Liver (tissue), 8 donors: ENCODE measurements at regions not wholly inside any gene's neighbourhood (a gene's known extent, or its start where the extent isn't known, plus 50 kb on each side); places are given as distances from the start of the nearest gene placed in this dataset.
"Not testable (repeated sequence)": the region's sequence is repeated elsewhere in the genome, so short reads cannot be mapped to it uniquely, and the experiment has no call there.

Experiments used
- DNase-seq: peaks from one replicate; pipeline ENCODE4 v3.0.0-alpha.2; 2017; ENCODE audit warnings: low spot score
- H3K27ac ChIP-seq, 2 donors: one replicate each; pipeline ENCODE4 v1.7.0; 2013; ENCODE audit warnings: inconsistent platforms in 2 of 2, low read length in 2 of 2, control low read depth in 1 of 2, low read depth in 1 of 2, mild to moderate bottlenecking in 1 of 2
- H3K27me3 ChIP-seq, 4 donors: one replicate each; pipeline versions ENCODE4 v1.6.1 to v1.7.0; 2013; ENCODE audit warnings: low read length in 3 of 4, inconsistent platforms in 1 of 4, mild to moderate bottlenecking in 1 of 4, moderate library complexity in 1 of 4; ENCODE audit not compliant: control insufficient read depth in 4 of 4, insufficient read depth in 4 of 4
- H3K36me3 ChIP-seq, 4 donors: one replicate each; pipeline versions ENCODE4 v1.6.1 to v1.7.0; 2013; ENCODE audit warnings: low read length in 3 of 4, mild to moderate bottlenecking in 3 of 4, low read depth in 1 of 4, moderate library complexity in 1 of 4; ENCODE audit not compliant: control insufficient read depth in 4 of 4, insufficient read depth in 3 of 4
- H3K4me1 ChIP-seq, 4 donors: one replicate each; pipeline versions ENCODE4 v1.6.1 to v1.7.0; 2013; ENCODE audit warnings: low read length in 3 of 4, mild to moderate bottlenecking in 3 of 4, moderate library complexity in 1 of 4; ENCODE audit not compliant: control insufficient read depth in 4 of 4, insufficient read depth in 4 of 4
- H3K4me3 ChIP-seq, 3 donors: one replicate each; pipeline versions ENCODE4 v1.6.1 to v1.7.0; 2013; ENCODE audit warnings: low read length in 3 of 3, control low read depth in 1 of 3, low read depth in 1 of 3, mild to moderate bottlenecking in 1 of 3
- H3K9ac ChIP-seq, 2 donors: one replicate each; pipeline ENCODE4 v1.7.0; 2013; ENCODE audit warnings: low read length in 2 of 2, mild to moderate bottlenecking in 2 of 2, moderate library complexity in 2 of 2, control low read depth in 1 of 2, low read depth in 1 of 2
- H3K9me3 ChIP-seq, 4 donors: one replicate each; pipeline versions ENCODE4 v1.6.1 to v1.7.0; 2013; ENCODE audit warnings: low read length in 3 of 4; ENCODE audit not compliant: control insufficient read depth in 4 of 4
- CTCF ChIP-seq: fragments of 150-350 bp; IDR thresholded peaks from 2 replicates; pipeline ENCODE4 v1.5.1; 2017; ENCODE audit warnings: improper control_type of control experiment, low read depth, low read length; ENCODE audit not compliant: missing input control
- EGR1 ChIP-seq, 2 donors: IDR thresholded peaks; 2 replicates each; pipeline ENCODE4 v1.6.1; 2016 to 2018; ENCODE audit warnings: antibody characterized with exemption in 2 of 2, low read depth in 2 of 2
- FOXA1 ChIP-seq: IDR thresholded peaks from 2 replicates; pipeline ENCODE4 v1.6.1; 2016; ENCODE audit warnings: antibody characterized with exemption
- FOXA2 ChIP-seq: IDR thresholded peaks from 2 replicates; pipeline ENCODE4 v1.6.1; 2016; ENCODE audit warnings: antibody characterized with exemption
- GABPA ChIP-seq, 2 donors: IDR thresholded peaks in 1 of 2; conservative IDR thresholded peaks in 1 of 2; 2 replicates each; pipeline ENCODE4 v1.6.1; 2016; ENCODE audit warnings: antibody characterized with exemption in 2 of 2, mild to moderate bottlenecking in 1 of 2, moderate library complexity in 1 of 2
- HNF4A ChIP-seq, 2 donors: conservative IDR thresholded peaks; 2 replicates each; pipeline ENCODE4 v1.6.1; 2016; ENCODE audit warnings: antibody characterized with exemption in 2 of 2, mild to moderate bottlenecking in 2 of 2
- HNF4G ChIP-seq: IDR thresholded peaks from 2 replicates; pipeline ENCODE4 v1.6.1; 2016; ENCODE audit warnings: antibody characterized with exemption
- JUND ChIP-seq, 2 donors: IDR thresholded peaks; 2 replicates each; pipeline ENCODE4 v1.6.1; 2016; ENCODE audit warnings: antibody characterized with exemption in 2 of 2
- MAX ChIP-seq: IDR thresholded peaks from 2 replicates; pipeline ENCODE4 v1.6.1; 2016; ENCODE audit warnings: antibody characterized with exemption
- NR2F2 ChIP-seq: IDR thresholded peaks from 2 replicates; pipeline ENCODE4 v1.6.1; 2016; ENCODE audit warnings: antibody characterized with exemption
- RAD21 ChIP-seq, 2 donors: IDR thresholded peaks; 2 replicates each; pipeline ENCODE4 v1.6.1; 2016; ENCODE audit warnings: antibody characterized with exemption in 2 of 2, mild to moderate bottlenecking in 2 of 2
- RXRA ChIP-seq, 2 donors: IDR thresholded peaks; 2 replicates each; pipeline ENCODE4 v1.6.1; 2017 to 2018; ENCODE audit warnings: antibody characterized with exemption in 2 of 2, mild to moderate bottlenecking in 1 of 2
- SP1 ChIP-seq: IDR thresholded peaks from 2 replicates; pipeline ENCODE4 v1.6.1; 2018; ENCODE audit warnings: antibody characterized with exemption, mild to moderate bottlenecking
- TAF1 ChIP-seq: conservative IDR thresholded peaks from 2 replicates; pipeline ENCODE4 v1.6.1; 2016; ENCODE audit warnings: antibody characterized with exemption, mild to moderate bottlenecking
- YY1 ChIP-seq: IDR thresholded peaks from 2 replicates; pipeline ENCODE4 v1.6.1; 2016; ENCODE audit warnings: antibody characterized with exemption, mild to moderate bottlenecking
- WGBS: extraction: QIAGEN DNeasy Blood & Tissue Kit; methylation state at CpG from one replicate; pipeline ENCODE4 v1.1.7; 2013; 5-methylcytosine and 5-hydroxymethylcytosine counted together
- TF ChIP-seq, protein P1 (sequence below): IDR thresholded peaks from 2 replicates; pipeline ENCODE4 v1.6.1; 2016; ENCODE audit warnings: antibody characterized with exemption, mild to moderate bottlenecking
- TF ChIP-seq, protein P2 (sequence below): IDR thresholded peaks from 2 replicates; pipeline ENCODE4 v1.6.1; 2016; ENCODE audit warnings: antibody characterized with exemption
- donor health status: healthy.
- donor health status: healthy.
- donor health status: healthy.
- donor health status: healthy.
- donor health status: healthy.

DNA sequence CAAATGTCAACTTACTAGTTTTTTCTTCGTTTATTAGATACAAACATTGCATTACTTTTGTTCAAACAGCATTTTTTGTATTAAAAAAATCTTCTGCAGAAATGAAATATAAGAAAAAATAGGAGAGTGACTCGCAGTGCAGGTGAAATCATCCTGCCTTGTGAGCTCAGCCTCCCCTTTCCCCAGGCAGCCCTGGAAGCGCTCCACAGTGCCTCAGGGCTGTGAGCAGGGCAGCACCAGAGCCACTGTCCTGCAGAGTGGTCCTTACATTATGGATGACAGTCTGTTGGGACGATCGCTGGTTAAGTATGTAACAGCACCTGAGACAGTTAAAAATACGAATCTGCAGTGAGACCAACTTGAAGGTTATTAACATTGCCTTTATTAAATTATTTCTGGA lies 695.4 kb upstream of the POM121L12 start:
- Histone ChIP-seq H3K9ac (no peak overlapping the region), H3K27ac (no peak overlapping the region), H3K4me1 (no peaks in the 10 kb centered on the region), H3K4me3 (no peak overlapping the region), H3K27me3 (no peaks in the 10 kb centered on the region), H3K36me3 (no peaks in the 10 kb centered on the region), H3K9me3 (no peaks in the 10 kb centered on the region)
- no peak for DNase-seq
- WGBS = 70% methylated on average over 6 of the region's 6 CpGs
- no peak for TF ChIP-seq FOXA1
- no peak for TF ChIP-seq CTCF
- no peak for TF ChIP-seq GABPA (IDR thresholded peaks at IDR 0.05 in 1 of 2, conservative IDR thresholded peaks at IDR 0.05 in 1 of 2)
- no peak for TF ChIP-seq RXRA (IDR thresholded peaks at IDR 0.05)
- TF ChIP-seq, protein P1, sequence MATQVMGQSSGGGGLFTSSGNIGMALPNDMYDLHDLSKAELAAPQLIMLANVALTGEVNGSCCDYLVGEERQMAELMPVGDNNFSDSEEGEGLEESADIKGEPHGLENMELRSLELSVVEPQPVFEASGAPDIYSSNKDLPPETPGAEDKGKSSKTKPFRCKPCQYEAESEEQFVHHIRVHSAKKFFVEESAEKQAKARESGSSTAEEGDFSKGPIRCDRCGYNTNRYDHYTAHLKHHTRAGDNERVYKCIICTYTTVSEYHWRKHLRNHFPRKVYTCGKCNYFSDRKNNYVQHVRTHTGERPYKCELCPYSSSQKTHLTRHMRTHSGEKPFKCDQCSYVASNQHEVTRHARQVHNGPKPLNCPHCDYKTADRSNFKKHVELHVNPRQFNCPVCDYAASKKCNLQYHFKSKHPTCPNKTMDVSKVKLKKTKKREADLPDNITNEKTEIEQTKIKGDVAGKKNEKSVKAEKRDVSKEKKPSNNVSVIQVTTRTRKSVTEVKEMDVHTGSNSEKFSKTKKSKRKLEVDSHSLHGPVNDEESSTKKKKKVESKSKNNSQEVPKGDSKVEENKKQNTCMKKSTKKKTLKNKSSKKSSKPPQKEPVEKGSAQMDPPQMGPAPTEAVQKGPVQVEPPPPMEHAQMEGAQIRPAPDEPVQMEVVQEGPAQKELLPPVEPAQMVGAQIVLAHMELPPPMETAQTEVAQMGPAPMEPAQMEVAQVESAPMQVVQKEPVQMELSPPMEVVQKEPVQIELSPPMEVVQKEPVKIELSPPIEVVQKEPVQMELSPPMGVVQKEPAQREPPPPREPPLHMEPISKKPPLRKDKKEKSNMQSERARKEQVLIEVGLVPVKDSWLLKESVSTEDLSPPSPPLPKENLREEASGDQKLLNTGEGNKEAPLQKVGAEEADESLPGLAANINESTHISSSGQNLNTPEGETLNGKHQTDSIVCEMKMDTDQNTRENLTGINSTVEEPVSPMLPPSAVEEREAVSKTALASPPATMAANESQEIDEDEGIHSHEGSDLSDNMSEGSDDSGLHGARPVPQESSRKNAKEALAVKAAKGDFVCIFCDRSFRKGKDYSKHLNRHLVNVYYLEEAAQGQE = no peak
- TF ChIP-seq NR2F2 = no peak
- no peak for TF ChIP-seq SP1
- TF ChIP-seq MAX = no peak
- no peak for TF ChIP-seq RAD21 (IDR thresholded peaks at IDR 0.05)
- TF ChIP-seq TAF1 = no peak
- no peak for TF ChIP-seq JUND (IDR thresholded peaks at IDR 0.05)
- TF ChIP-seq HNF4A (conservative IDR thresholded peaks at IDR 0.05) = no peak
- TF ChIP-seq FOXA2 = no peak

GRCh38 chr7:52328328-52328727 lies 707.1 kb upstream of the POM121L12 start:
- H3K4me1 ChIP-seq, H3K4me3 ChIP-seq, H3K9ac ChIP-seq, DNase-seq, H3K36me3 ChIP-seq, H3K27me3 ChIP-seq, H3K9me3 ChIP-seq, H3K27ac ChIP-seq: not testable (repeated sequence)
- 83% methylated on average over 7 of the region's 7 CpGs for WGBS

DNA sequence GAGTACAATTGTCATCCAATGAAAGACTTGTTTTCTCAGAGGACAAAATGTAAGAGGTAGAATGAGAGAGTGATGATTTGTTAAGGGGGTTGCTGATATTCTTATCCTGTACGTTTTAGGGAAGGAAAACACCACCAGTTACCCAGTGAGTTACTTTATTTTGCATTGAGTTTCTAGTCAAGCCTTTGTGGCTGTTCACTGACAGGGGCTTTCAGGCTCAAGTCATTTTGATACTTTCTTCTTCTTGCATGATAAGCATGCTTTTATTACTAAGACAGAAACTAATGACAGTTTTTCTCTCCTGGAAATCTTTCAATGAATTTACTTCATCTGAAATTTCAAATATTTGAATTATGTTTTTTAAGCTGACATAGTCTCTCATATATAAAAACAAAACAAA lies 710.2 kb upstream of the POM121L12 start:
- H3K4me3 ChIP-seq = no peak overlapping the region
- no peak for TF ChIP-seq GABPA (IDR thresholded peaks at IDR 0.05 in 1 of 2, conservative IDR thresholded peaks at IDR 0.05 in 1 of 2)
- TF ChIP-seq FOXA2 = no peak
- TF ChIP-seq FOXA1 = no peak
- no peak for TF ChIP-seq JUND (IDR thresholded peaks at IDR 0.05)
- TF ChIP-seq, protein P1 = no peak
- TF ChIP-seq EGR1 (IDR thresholded peaks at IDR 0.05; ENCODE audit: low read depth in 2 of 2) = no peak
- no peak for TF ChIP-seq HNF4G
- no peak for TF ChIP-seq TAF1
- TF ChIP-seq SP1 = no peak
- TF ChIP-seq MAX = no peak
- TF ChIP-seq, protein P2, sequence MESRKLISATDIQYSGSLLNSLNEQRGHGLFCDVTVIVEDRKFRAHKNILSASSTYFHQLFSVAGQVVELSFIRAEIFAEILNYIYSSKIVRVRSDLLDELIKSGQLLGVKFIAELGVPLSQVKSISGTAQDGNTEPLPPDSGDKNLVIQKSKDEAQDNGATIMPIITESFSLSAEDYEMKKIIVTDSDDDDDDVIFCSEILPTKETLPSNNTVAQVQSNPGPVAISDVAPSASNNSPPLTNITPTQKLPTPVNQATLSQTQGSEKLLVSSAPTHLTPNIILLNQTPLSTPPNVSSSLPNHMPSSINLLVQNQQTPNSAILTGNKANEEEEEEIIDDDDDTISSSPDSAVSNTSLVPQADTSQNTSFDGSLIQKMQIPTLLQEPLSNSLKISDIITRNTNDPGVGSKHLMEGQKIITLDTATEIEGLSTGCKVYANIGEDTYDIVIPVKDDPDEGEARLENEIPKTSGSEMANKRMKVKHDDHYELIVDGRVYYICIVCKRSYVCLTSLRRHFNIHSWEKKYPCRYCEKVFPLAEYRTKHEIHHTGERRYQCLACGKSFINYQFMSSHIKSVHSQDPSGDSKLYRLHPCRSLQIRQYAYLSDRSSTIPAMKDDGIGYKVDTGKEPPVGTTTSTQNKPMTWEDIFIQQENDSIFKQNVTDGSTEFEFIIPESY = no peak
- no peak for TF ChIP-seq YY1
- no peak for DNase-seq
- no peaks in the 10 kb centered on the region for H3K36me3 ChIP-seq
- WGBS = 41% methylated on average over 1 of the region's 1 CpG
- H3K27ac ChIP-seq = no peak overlapping the region
- no peak overlapping the region for H3K9ac ChIP-seq
- H3K9me3 ChIP-seq = peaks cover 0 to 7% (median 3%) of the 10 kb centered on the region in 4 donors
- H3K4me1 ChIP-seq = no peaks in the 10 kb centered on the region
- no peaks in the 10 kb centered on the region for H3K27me3 ChIP-seq
